ENCODE measurements at regions not wholly inside any gene's neighbourhood (a gene's known extent, or its start where the extent isn't known, plus 50 kb on each side); places are given as distances from the start of the nearest gene placed in this dataset.
"Not testable (repeated sequence)": the region's sequence is repeated elsewhere in the genome, so short reads cannot be mapped to it uniquely, and the experiment has no call there.

GRCh38 chr2:83017366-83018090, 1441.6 kb downstream of the SUCLG1 start:
- H3K27ac Mint-ChIP-seq: no peak overlapping the region
- H3K36me3 Mint-ChIP-seq (ENCODE audit: low read depth): no peaks in the 10 kb centered on the region
- intact Hi-C loops (cut with micrococcal nuclease): no loop called here
- no peaks in the 10 kb centered on the region for H3K27me3 Mint-ChIP-seq
- no peaks in the 10 kb centered on the region for H3K4me1 Mint-ChIP-seq
- no peaks in the 10 kb centered on the region for H3K9me3 Mint-ChIP-seq
- no peak overlapping the region for H3K4me3 Mint-ChIP-seq
- DNase-seq: no peak

GRCh38 chr2:83016343-83017110, 1442.6 kb downstream of the SUCLG1 start:
- H3K27ac Mint-ChIP-seq: no peak overlapping the region
- no peaks in the 10 kb centered on the region for H3K27me3 Mint-ChIP-seq
- no peaks in the 10 kb centered on the region for H3K9me3 Mint-ChIP-seq
- H3K36me3 Mint-ChIP-seq (ENCODE audit: low read depth): no peaks in the 10 kb centered on the region
- intact Hi-C loops (cut with micrococcal nuclease): no loop called here
- DNase-seq: no peak
- no peaks in the 10 kb centered on the region for H3K4me1 Mint-ChIP-seq
- H3K4me3 Mint-ChIP-seq: no peak overlapping the region

DNA sequence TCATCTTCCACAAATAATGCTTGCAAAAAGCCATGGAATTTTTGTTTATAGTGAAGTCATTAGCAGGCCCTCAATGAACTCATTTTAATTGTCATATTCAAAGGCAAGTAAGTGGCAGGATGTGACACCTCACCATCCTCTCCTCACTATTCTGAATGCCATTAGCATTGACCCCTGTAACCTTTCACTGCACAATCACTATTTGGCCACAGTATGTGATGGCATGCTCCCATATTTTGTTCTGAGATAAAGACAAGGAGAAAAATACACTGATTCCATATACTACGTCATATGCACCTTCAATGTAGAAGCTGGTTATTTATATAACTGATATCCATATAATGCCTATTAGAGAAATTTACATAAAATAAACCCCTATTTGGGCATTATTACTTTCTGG, 1443.2 kb downstream of the SUCLG1 start:
- Mint-ChIP-seq H3K27me3 (no peaks in the 10 kb centered on the region), H3K4me3 (no peak overlapping the region), H3K9me3 (peaks cover 4% of the 10 kb centered on the region), H3K27ac (no peak overlapping the region), H3K36me3 (ENCODE audit: low read depth) (no peaks in the 10 kb centered on the region), H3K4me1 (no peaks in the 10 kb centered on the region)
- intact Hi-C loops (cut with micrococcal nuclease): no loop called here
- DNase-seq: no peak

GRCh38 chr2:83015035-83015715, 1443.9 kb downstream of the SUCLG1 start:
- Mint-ChIP-seq H3K4me3 (no peak overlapping the region), H3K27ac (no peak overlapping the region)

GRCh38 chr2:83014462-83014861, 1444.6 kb downstream of the SUCLG1 start:
- H3K27me3 Mint-ChIP-seq: no peaks in the 10 kb centered on the region
- H3K9me3 Mint-ChIP-seq: peaks cover 4% of the 10 kb centered on the region
- H3K4me3 Mint-ChIP-seq: no peak overlapping the region
- no peaks in the 10 kb centered on the region for H3K36me3 Mint-ChIP-seq (ENCODE audit: low read depth)
- H3K27ac Mint-ChIP-seq: no peak overlapping the region
- intact Hi-C loops (cut with micrococcal nuclease): no loop called here
- DNase-seq: no peak
- H3K4me1 Mint-ChIP-seq: no peaks in the 10 kb centered on the region

More at GRCh38 chr2:83015035-83015715, 1443.9 kb downstream of the SUCLG1 start:
- Mint-ChIP-seq H3K27me3 (no peaks in the 10 kb centered on the region), H3K4me1 (no peaks in the 10 kb centered on the region), H3K36me3 (ENCODE audit: low read depth) (no peaks in the 10 kb centered on the region), H3K9me3 (peaks cover 4% of the 10 kb centered on the region)
- no peak for DNase-seq
- intact Hi-C loops (cut with micrococcal nuclease): no loop called here

- no peaks in the 10 kb centered on the region for H3K27me3 Mint-ChIP-seq
- no peak overlapping the region for H3K4me3 Mint-ChIP-seq
- intact Hi-C loops (cut with micrococcal nuclease): no loop called here
Measured at GRCh38 chr2:83006961-83007360, 1452.1 kb downstream of the SUCLG1 start.

DNA sequence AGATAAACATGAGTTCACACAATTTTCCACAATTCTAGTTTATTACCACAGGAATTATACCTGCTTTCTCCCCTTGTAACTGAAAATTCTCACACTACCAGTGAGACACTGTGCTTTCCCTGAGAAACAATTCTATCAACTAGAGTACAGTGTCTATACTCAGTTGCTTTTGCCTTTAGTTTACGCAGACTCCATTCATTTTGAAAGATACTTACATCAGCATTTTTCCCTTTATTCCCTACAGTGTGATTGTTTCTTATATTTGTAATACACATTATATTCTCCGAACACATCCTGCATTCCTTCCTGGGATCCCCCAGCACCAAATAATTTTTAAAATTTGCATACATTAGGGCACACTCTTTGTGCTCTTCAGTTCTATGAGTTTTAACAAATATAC, 1455.5 kb downstream of the SUCLG1 start:
- intact Hi-C loops (cut with micrococcal nuclease): no loop called here
- DNase-seq: no peak
- no peaks in the 10 kb centered on the region for H3K36me3 Mint-ChIP-seq (ENCODE audit: low read depth)
- no peaks in the 10 kb centered on the region for H3K27me3 Mint-ChIP-seq
- no peaks in the 10 kb centered on the region for H3K4me1 Mint-ChIP-seq
- H3K4me3 Mint-ChIP-seq: no peak overlapping the region
- H3K9me3 Mint-ChIP-seq: no peaks in the 10 kb centered on the region
- H3K27ac Mint-ChIP-seq: no peak overlapping the region

More at GRCh38 chr2:83006961-83007360, 1452.1 kb downstream of the SUCLG1 start:
- no peaks in the 10 kb centered on the region for H3K4me1 Mint-ChIP-seq
- no peak overlapping the region for H3K27ac Mint-ChIP-seq
- peaks cover 4% of the 10 kb centered on the region for H3K9me3 Mint-ChIP-seq
- H3K36me3 Mint-ChIP-seq (ENCODE audit: low read depth): no peaks in the 10 kb centered on the region
- DNase-seq: no peak

GRCh38 chr2:83002706-83003105, 1456.4 kb downstream of the SUCLG1 start:
- Mint-ChIP-seq H3K27me3 (no peaks in the 10 kb centered on the region), H3K4me1 (no peaks in the 10 kb centered on the region), H3K36me3 (ENCODE audit: low read depth) (no peaks in the 10 kb centered on the region), H3K27ac (no peak overlapping the region), H3K9me3 (no peaks in the 10 kb centered on the region), H3K4me3 (no peak overlapping the region)
- intact Hi-C loops (cut with micrococcal nuclease): no loop called here
- no peak for DNase-seq

- no peaks in the 10 kb centered on the region for H3K27me3 Mint-ChIP-seq
- no peaks in the 10 kb centered on the region for H3K9me3 Mint-ChIP-seq
- H3K27ac Mint-ChIP-seq: no peak overlapping the region
- no peak overlapping the region for H3K4me3 Mint-ChIP-seq
- H3K36me3 Mint-ChIP-seq (ENCODE audit: low read depth): no peaks in the 10 kb centered on the region
- no peaks in the 10 kb centered on the region for H3K4me1 Mint-ChIP-seq
- intact Hi-C loops (cut with micrococcal nuclease): no loop called here
- no peak for DNase-seq
Measured at GRCh38 chr2:82998781-82999180, 1460.3 kb downstream of the SUCLG1 start.

- Mint-ChIP-seq H3K4me1 (no peaks in the 10 kb centered on the region), H3K4me3 (no peak overlapping the region), H3K9me3 (no peaks in the 10 kb centered on the region), H3K27me3 (no peaks in the 10 kb centered on the region), H3K27ac (no peak overlapping the region), H3K36me3 (ENCODE audit: low read depth) (no peaks in the 10 kb centered on the region)
- no peak for DNase-seq
- intact Hi-C loops (cut with micrococcal nuclease): no loop called here
Measured at GRCh38 chr2:82996217-82996616, 1462.9 kb downstream of the SUCLG1 start.

DNA sequence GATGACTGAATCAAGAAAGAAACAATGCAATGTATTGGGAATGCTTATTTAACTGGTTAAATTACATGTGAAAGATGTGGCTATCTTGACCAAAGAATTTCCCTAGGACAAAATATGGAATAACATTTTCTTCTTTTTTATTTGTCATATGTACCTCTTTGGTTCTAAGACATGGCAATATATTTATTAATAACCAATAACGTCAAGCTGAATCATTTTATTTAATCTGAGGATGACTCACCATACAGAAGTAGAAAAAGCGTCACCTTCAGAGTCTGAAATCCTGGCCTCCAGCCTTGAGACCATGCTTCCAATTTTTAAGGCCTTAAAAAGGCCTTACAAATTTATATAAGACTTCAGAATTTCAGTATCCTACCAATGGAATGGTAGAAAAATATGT, 1464.9 kb downstream of the SUCLG1 start:
- Mint-ChIP-seq H3K27me3 (no peaks in the 10 kb centered on the region), H3K4me3 (no peak overlapping the region), H3K36me3 (ENCODE audit: low read depth) (no peaks in the 10 kb centered on the region), H3K27ac (no peak overlapping the region), H3K4me1 (no peaks in the 10 kb centered on the region), H3K9me3 (no peaks in the 10 kb centered on the region)
- intact Hi-C loops (cut with micrococcal nuclease): no loop called here
- DNase-seq: no peak

DNA sequence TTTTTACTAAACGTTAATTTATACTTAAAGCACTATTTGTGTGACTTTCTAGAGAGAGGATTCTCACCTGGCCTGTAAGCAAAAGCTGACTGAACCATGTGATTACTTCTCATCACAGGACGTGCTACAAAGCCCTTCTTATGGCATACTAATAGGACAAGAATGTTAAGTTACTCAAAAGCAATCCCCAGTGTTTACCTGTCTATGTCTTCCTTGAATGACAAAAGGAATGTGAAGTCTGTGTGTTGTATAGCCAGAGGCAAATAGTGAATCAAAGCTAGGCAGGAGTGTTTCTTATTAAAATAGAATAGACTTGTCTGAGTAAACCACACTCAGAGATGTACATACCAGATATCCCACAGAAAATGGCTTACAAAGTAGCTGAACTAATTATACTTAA, 1465.5 kb downstream of the SUCLG1 start:
- no peak overlapping the region for H3K4me3 Mint-ChIP-seq
- H3K4me1 Mint-ChIP-seq: no peaks in the 10 kb centered on the region
- H3K36me3 Mint-ChIP-seq (ENCODE audit: low read depth): no peaks in the 10 kb centered on the region

DNA sequence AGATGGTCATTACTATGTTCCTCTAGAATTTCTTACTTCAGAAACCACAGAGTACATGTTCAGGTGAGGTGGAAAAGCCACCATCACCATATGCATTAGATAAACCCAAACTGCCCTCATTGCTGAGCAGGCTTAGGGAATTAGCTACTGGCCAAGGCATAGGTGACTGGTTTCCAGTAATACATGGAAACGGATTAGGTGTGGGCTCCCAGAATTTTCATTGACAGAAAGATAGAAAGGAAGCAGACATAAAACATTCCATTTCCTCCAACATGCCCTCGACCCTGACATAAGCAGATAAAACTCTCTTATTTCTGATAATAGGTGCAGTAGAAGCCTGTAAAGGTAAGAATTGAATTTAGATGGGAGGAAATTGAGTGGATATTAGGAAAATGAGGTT, 1466.1 kb downstream of the SUCLG1 start:
- intact Hi-C loops (cut with micrococcal nuclease): no loop called here
- Mint-ChIP-seq H3K36me3 (ENCODE audit: low read depth) (no peaks in the 10 kb centered on the region), H3K4me3 (no peak overlapping the region), H3K27ac (no peak overlapping the region), H3K4me1 (no peaks in the 10 kb centered on the region), H3K9me3 (no peaks in the 10 kb centered on the region), H3K27me3 (no peaks in the 10 kb centered on the region)
- no peak for DNase-seq

More for the DNA sequence above, 1465.5 kb downstream of the SUCLG1 start:
- no peak for DNase-seq
- no peak overlapping the region for H3K27ac Mint-ChIP-seq
- intact Hi-C loops (cut with micrococcal nuclease): no loop called here
- H3K27me3 Mint-ChIP-seq: no peaks in the 10 kb centered on the region
- H3K9me3 Mint-ChIP-seq: no peaks in the 10 kb centered on the region

GRCh38 chr2:82987706-82988105, 1471.4 kb downstream of the SUCLG1 start:
- intact Hi-C loops (cut with micrococcal nuclease); H3K9me3 Mint-ChIP-seq; DNase-seq; H3K4me3 Mint-ChIP-seq; H3K4me1 Mint-ChIP-seq; H3K27ac Mint-ChIP-seq; H3K27me3 Mint-ChIP-seq; H3K36me3 Mint-ChIP-seq (ENCODE audit: low read depth): not testable (repeated sequence)

Measured in activated CD4-positive, alpha-beta T cell treated with anti-CD3 and anti-CD28 coated beads, Interleukin-2, amount 10 ng/mL, durations not matched to agents 24 days and 14 days (primary cell).